ENCODE measurements at regions not wholly inside any gene's neighbourhood (a gene's known extent, or its start where the extent isn't known, plus 50 kb on each side); places are given as distances from the start of the nearest gene placed in this dataset.
A peak's percentile ranks its signal among the peaks of the same experiment; 100 is the strongest.

- no peak for DNase-seq
These were observed 65.6 kb upstream of the COPS8 start for GRCh38 chr2:237020090-237020489.

- no peak for DNase-seq
These were observed 63.2 kb upstream of the COPS8 start for GRCh38 chr2:237022533-237022932.

- DNase-seq, result no peak
These were observed 61.4 kb upstream of the COPS8 start for GRCh38 chr2:237024255-237024654.

- no peak for DNase-seq
These were observed 60.4 kb upstream of the COPS8 start for GRCh38 chr2:237025090-237025865.

- DNase-seq, result peak; percentile 55
These were observed 58.5 kb upstream of the COPS8 start for GRCh38 chr2:237026981-237027711.

- DNase-seq, result no peak
These were observed 58.0 kb upstream of the COPS8 start for GRCh38 chr2:237027712-237028029.

GRCh38 chr2:237030382-237030781 is 55.3 kb upstream of the COPS8 start:
- DNase-seq, result no peak

GRCh38 chr2:237033536-237034060 is 52.1 kb upstream of the COPS8 start:
- DNase-seq, result no peak

- no peak for DNase-seq
These were observed 49.8 kb upstream of the COPS8 start for GRCh38 chr2:237035781-237036475.
